Neutrophil (primary cell): ENCODE measurements at regions not wholly inside any gene's neighbourhood (a gene's known extent, or its start where the extent isn't known, plus 50 kb on each side); places are given as distances from the start of the nearest gene placed in this dataset.
A peak's percentile ranks its signal among the peaks of the same experiment; 100 is the strongest.

Experiments used
- H3K27ac ChIP-seq: fragments of 200-600 bp; sonication (generic); 2 replicates; pipeline ENCODE4 v1.5.1; 2016; ENCODE audit warnings: mild to moderate bottlenecking, moderate library complexity
- H3K27me3 ChIP-seq: fragments of 200-600 bp; sonication (generic); 2 replicates; pipeline ENCODE4 v1.6.0; 2016; ENCODE audit warnings: mild to moderate bottlenecking
- H3K36me3 ChIP-seq: fragments of 200-600 bp; sonication (generic); 2 replicates; pipeline ENCODE4 v1.5.1; 2017
- H3K4me1 ChIP-seq, 2 experiments: fragments of 200-600 bp in 1 of 2; sonication (generic) in 1 of 2; 1 replicate in 1 of 2; 2 replicates in 1 of 2; pipeline versions ENCODE4 v1.5.1 to v1.6.1; 2013 to 2016; ENCODE audit warnings: low read depth in 1 of 2, low read length in 1 of 2, mild to moderate bottlenecking in 1 of 2, moderate library complexity in 1 of 2; ENCODE audit not compliant: control insufficient read depth in 1 of 2, insufficient read depth in 1 of 2
- H3K4me3 ChIP-seq, 2 experiments: fragments of 200-600 bp in 1 of 2; sonication (generic) in 1 of 2; 1 replicate in 1 of 2; 2 replicates in 1 of 2; pipeline ENCODE4 v1.5.1; 2013 to 2016; ENCODE audit warnings: low read depth in 1 of 2, low read length in 1 of 2, mild to moderate bottlenecking in 1 of 2, moderate library complexity in 1 of 2
- H3K9me3 ChIP-seq: fragments of 200-600 bp; sonication (generic); 2 replicates; pipeline ENCODE4 v1.5.1; 2016
- TF ChIP-seq, protein P1 (sequence below): fragments of 200-600 bp; sonication (generic); IDR thresholded peaks from 2 replicates; pipeline ENCODE4 v1.5.1; 2016; ENCODE audit warnings: antibody characterized with exemption

- no peaks in the 10 kb centered on the region for H3K36me3 ChIP-seq
- no peaks in the 10 kb centered on the region for H3K27me3 ChIP-seq
- no peak overlapping the region for H3K4me3 ChIP-seq
- H3K4me1 ChIP-seq, result peaks cover 9 to 17% of the 10 kb centered on the region in 2 experiments
- no peaks in the 10 kb centered on the region for H3K9me3 ChIP-seq
- no peak overlapping the region for H3K27ac ChIP-seq
- TF ChIP-seq, protein P1, sequence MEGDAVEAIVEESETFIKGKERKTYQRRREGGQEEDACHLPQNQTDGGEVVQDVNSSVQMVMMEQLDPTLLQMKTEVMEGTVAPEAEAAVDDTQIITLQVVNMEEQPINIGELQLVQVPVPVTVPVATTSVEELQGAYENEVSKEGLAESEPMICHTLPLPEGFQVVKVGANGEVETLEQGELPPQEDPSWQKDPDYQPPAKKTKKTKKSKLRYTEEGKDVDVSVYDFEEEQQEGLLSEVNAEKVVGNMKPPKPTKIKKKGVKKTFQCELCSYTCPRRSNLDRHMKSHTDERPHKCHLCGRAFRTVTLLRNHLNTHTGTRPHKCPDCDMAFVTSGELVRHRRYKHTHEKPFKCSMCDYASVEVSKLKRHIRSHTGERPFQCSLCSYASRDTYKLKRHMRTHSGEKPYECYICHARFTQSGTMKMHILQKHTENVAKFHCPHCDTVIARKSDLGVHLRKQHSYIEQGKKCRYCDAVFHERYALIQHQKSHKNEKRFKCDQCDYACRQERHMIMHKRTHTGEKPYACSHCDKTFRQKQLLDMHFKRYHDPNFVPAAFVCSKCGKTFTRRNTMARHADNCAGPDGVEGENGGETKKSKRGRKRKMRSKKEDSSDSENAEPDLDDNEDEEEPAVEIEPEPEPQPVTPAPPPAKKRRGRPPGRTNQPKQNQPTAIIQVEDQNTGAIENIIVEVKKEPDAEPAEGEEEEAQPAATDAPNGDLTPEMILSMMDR, result no peak
Observed at GRCh38 chr5:120083851-120084542, 380.1 kb upstream of the PRR16 start.

DNA sequence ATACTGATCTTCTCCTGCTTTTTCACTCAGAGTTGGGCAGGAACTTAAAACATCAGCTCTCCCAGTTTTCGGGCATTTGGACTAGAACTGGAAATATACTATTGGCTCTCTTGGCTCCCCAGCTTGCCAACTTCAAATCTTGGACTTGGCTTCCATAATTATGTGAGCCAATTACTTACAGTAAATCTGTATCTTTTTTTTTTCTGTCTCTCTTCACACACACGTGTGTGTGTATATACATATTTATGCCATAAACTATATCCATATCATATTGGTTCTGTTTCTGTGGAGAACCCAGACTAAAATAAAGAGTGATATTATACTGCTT is 379.6 kb upstream of the PRR16 start:
- peaks cover 12 to 22% of the 10 kb centered on the region in 2 experiments for H3K4me1 ChIP-seq
- no peak overlapping the region for H3K4me3 ChIP-seq
- TF ChIP-seq, protein P1, result no peak

GRCh38 chr5:120086081-120086480 is 378.0 kb upstream of the PRR16 start:
- Histone ChIP-seq H3K4me1 (peaks cover 12 to 26% of the 10 kb centered on the region in 2 experiments), H3K27ac (no peak overlapping the region), H3K36me3 (no peaks in the 10 kb centered on the region), H3K4me3 (no peak overlapping the region), H3K9me3 (no peaks in the 10 kb centered on the region), H3K27me3 (no peaks in the 10 kb centered on the region)
- TF ChIP-seq, protein P1, result no peak

More for the DNA sequence above, 379.6 kb upstream of the PRR16 start:
- Histone ChIP-seq H3K9me3 (no peaks in the 10 kb centered on the region), H3K36me3 (no peaks in the 10 kb centered on the region), H3K27me3 (no peaks in the 10 kb centered on the region), H3K27ac (no peak overlapping the region)

GRCh38 chr5:120088412-120088811 is 375.7 kb upstream of the PRR16 start:
- no peaks in the 10 kb centered on the region for H3K9me3 ChIP-seq
- peaks cover 16 to 34% of the 10 kb centered on the region in 2 experiments for H3K4me1 ChIP-seq
- TF ChIP-seq, protein P1, result no peak
- no peaks in the 10 kb centered on the region for H3K27me3 ChIP-seq
- no peaks in the 10 kb centered on the region for H3K36me3 ChIP-seq
- H3K27ac ChIP-seq, result peak overlapping the region; percentile 63
- H3K4me3 ChIP-seq, result no peak overlapping the region

GRCh38 chr5:120088836-120089235 is 375.3 kb upstream of the PRR16 start:
- H3K27me3 ChIP-seq, result no peaks in the 10 kb centered on the region
- H3K9me3 ChIP-seq, result no peaks in the 10 kb centered on the region
- peaks cover 16 to 36% of the 10 kb centered on the region in 2 experiments for H3K4me1 ChIP-seq
- H3K27ac ChIP-seq, result peak overlapping the region; percentile 63
- H3K4me3 ChIP-seq, result no peak overlapping the region
- TF ChIP-seq, protein P1, result no peak
- no peaks in the 10 kb centered on the region for H3K36me3 ChIP-seq
